ENCODE measurements at regions not wholly inside any gene's neighbourhood (a gene's known extent, or its start where the extent isn't known, plus 50 kb on each side); places are given as distances from the start of the nearest gene placed in this dataset.
"Not testable (repeated sequence)": the region's sequence is repeated elsewhere in the genome, so short reads cannot be mapped to it uniquely, and the experiment has no call there.

DNA sequence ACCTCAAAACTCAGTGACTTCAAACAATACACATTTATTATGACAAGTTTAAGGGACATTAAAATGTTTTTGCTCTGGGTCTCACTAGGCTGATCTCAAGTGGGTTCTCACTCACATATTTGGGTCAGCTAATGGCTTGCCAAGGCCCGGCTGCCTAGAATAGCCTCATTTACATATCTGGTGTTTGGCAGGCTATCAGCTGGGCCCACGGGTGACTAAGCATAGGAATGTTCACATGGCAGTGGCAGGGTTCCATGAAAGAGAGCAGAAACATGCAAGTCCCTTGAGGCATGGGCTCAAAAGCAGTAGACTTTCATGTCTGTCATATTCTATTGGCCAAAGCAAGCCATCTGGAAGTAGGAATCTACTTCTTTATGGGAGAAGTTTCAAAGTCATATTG lies 492.6 kb downstream of the KCNT2 start:
- TF ChIP-seq, protein P1, sequence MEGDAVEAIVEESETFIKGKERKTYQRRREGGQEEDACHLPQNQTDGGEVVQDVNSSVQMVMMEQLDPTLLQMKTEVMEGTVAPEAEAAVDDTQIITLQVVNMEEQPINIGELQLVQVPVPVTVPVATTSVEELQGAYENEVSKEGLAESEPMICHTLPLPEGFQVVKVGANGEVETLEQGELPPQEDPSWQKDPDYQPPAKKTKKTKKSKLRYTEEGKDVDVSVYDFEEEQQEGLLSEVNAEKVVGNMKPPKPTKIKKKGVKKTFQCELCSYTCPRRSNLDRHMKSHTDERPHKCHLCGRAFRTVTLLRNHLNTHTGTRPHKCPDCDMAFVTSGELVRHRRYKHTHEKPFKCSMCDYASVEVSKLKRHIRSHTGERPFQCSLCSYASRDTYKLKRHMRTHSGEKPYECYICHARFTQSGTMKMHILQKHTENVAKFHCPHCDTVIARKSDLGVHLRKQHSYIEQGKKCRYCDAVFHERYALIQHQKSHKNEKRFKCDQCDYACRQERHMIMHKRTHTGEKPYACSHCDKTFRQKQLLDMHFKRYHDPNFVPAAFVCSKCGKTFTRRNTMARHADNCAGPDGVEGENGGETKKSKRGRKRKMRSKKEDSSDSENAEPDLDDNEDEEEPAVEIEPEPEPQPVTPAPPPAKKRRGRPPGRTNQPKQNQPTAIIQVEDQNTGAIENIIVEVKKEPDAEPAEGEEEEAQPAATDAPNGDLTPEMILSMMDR (IDR thresholded peaks at IDR 0.05; ENCODE audit: borderline replicate concordance, insufficient read depth, low read depth, low read length): no peak

DNA sequence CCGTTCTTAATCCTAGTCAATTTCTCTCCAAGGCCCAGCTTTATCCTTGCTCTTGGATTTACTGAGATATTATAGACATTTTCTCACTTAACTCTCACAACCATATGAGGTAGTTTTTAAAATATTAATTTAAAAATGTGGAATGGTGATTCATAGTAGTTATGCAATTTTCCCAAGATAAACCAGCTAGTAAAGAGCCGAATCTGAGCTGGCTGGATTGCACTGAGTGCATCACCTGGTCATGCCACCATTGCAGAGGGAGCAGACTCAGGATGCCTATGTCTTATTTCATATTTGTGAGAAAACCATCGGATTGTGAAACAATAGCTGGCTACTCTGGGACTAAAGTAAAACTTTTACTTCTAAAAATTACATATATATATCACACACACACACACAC lies 494.0 kb downstream of the KCNT2 start:
- TF ChIP-seq, protein P1 (IDR thresholded peaks at IDR 0.05; ENCODE audit: borderline replicate concordance, insufficient read depth, low read depth, low read length): no peak
- no peak overlapping the region for H3K4me3 ChIP-seq (ENCODE audit: low read depth, low read length)

More for the DNA sequence above, 492.6 kb downstream of the KCNT2 start:
- no peak overlapping the region for H3K4me3 ChIP-seq (ENCODE audit: low read depth, low read length)

DNA sequence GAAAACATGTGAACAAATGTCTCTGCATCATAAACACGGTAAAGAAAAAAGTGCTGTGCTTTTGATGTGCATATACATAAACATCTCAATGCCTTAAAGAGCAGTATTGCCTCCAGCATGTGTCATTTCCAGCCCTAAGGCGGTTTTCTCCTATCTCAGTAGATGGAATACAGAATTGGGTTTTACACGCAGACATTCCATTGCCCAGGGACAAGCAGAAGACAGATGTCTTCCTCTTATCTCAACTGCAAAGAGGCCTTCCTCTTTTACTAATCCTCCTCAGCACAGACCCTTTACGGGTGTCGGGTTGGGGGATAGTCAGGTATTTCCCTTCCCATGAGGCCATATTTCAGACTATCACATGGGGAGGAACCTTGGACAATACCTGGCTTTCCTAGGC lies 499.2 kb downstream of the KCNT2 start:
- H3K4me3 ChIP-seq (ENCODE audit: low read depth, low read length): not testable (repeated sequence)

DNA sequence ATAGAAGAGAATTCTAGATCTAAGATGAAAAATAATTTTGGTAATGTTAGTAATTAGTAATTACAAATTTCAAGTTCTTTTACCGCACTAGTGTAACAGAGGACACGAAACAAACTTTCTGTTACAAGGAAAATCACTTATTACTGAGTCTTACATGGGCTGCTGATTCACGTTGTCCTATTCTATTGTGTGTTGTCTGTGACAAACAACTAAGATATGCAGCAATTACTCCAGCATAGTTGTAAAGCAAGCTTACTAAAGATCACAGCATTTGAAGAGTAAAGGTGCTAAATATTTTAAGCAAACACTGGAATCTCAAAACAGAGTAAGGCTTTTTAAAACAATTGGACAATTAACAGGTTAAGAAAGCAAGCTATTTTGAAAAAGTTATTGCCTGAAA lies 502.3 kb downstream of the KCNT2 start:
- H3K4me3 ChIP-seq (ENCODE audit: low read depth, low read length): no peak overlapping the region
- TF ChIP-seq, protein P1 (IDR thresholded peaks at IDR 0.05; ENCODE audit: borderline replicate concordance, insufficient read depth, low read depth, low read length): no peak

- H3K4me3 ChIP-seq (ENCODE audit: low read depth, low read length): no peak overlapping the region
These were observed 505.4 kb downstream of the KCNT2 start for GRCh38 chr1:196102826-196103225.

GRCh38 chr1:196098000-196098399 lies 510.2 kb downstream of the KCNT2 start:
- no peak overlapping the region for H3K4me3 ChIP-seq (ENCODE audit: low read depth, low read length)
- TF ChIP-seq, protein P1 (IDR thresholded peaks at IDR 0.05; ENCODE audit: borderline replicate concordance, insufficient read depth, low read depth, low read length): no peak

More at GRCh38 chr1:196102826-196103225, 505.4 kb downstream of the KCNT2 start:
- TF ChIP-seq, protein P1 (IDR thresholded peaks at IDR 0.05; ENCODE audit: borderline replicate concordance, insufficient read depth, low read depth, low read length): no peak

GRCh38 chr1:196094821-196095220 lies 513.4 kb downstream of the KCNT2 start:
- no peak overlapping the region for H3K4me3 ChIP-seq (ENCODE audit: low read depth, low read length)
- TF ChIP-seq, protein P1 (IDR thresholded peaks at IDR 0.05; ENCODE audit: borderline replicate concordance, insufficient read depth, low read depth, low read length): no peak

Measured in GM12875 (cell line).